ENCODE measurements at regions not wholly inside any gene's neighbourhood (a gene's known extent, or its start where the extent isn't known, plus 50 kb on each side); places are given as distances from the start of the nearest gene placed in this dataset.
"Not testable (repeated sequence)": the region's sequence is repeated elsewhere in the genome, so short reads cannot be mapped to it uniquely, and the experiment has no call there.

DNA sequence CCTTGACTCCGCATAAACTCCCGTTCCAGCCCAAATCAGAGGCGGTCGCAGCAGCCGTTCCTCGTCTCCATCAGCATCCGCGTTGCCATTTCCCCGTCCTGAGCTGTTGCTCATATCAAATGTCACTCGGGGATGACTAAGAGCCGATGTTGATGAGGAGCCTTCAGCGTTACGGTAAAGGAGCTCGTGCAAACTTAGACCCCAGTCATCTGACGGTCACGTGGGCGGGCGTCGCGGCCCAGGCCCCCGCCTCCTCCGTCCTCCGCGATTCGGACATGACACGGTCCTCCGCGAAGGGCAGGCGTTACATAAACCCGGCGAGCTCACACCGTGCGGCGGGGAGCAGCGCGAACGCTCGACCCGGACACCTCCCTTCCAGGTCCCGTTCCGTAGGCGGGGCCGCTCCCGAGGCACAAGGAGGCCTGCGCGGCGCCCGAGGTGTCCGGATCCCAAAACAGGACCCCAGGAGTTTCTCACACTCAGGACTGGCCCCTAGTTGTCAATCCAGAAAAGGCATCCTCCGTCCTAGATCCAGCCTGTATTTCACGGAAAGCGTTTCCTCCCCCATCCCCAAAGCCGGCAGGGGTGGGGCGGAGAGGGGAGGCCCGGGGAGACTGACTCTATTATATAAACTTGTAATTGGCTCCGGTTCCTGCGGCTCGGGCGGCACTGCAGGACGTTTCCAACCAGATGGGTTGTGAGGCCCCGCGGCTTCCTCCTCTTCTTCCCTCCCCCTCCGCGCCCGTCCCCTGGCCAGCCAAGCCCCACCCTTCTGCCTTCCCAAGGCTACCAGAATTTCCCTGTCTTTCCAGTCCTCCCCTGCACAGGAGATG, 100.0 kb upstream of the IGF1R start:
- DNase-seq (ENCODE audit: extremely low spot score, unreplicated experiment) = peak; percentile 75
- H3K4me1 Mint-ChIP-seq (ENCODE audit: unreplicated experiment) = peaks cover 12% of the 10 kb centered on the region
- H3K9me3 Mint-ChIP-seq = no peaks in the 10 kb centered on the region
- peak overlapping the region; percentile 95 for H3K4me3 Mint-ChIP-seq
- H3K27me3 Mint-ChIP-seq = peaks cover 58% of the 10 kb centered on the region
- TF ChIP-seq, protein P1, sequence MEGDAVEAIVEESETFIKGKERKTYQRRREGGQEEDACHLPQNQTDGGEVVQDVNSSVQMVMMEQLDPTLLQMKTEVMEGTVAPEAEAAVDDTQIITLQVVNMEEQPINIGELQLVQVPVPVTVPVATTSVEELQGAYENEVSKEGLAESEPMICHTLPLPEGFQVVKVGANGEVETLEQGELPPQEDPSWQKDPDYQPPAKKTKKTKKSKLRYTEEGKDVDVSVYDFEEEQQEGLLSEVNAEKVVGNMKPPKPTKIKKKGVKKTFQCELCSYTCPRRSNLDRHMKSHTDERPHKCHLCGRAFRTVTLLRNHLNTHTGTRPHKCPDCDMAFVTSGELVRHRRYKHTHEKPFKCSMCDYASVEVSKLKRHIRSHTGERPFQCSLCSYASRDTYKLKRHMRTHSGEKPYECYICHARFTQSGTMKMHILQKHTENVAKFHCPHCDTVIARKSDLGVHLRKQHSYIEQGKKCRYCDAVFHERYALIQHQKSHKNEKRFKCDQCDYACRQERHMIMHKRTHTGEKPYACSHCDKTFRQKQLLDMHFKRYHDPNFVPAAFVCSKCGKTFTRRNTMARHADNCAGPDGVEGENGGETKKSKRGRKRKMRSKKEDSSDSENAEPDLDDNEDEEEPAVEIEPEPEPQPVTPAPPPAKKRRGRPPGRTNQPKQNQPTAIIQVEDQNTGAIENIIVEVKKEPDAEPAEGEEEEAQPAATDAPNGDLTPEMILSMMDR (conservative IDR thresholded peaks at IDR 0.05) = peak; percentile 60
- peak overlapping the region; percentile 86 for H3K27ac Mint-ChIP-seq
- no peaks in the 10 kb centered on the region for H3K36me3 Mint-ChIP-seq

DNA sequence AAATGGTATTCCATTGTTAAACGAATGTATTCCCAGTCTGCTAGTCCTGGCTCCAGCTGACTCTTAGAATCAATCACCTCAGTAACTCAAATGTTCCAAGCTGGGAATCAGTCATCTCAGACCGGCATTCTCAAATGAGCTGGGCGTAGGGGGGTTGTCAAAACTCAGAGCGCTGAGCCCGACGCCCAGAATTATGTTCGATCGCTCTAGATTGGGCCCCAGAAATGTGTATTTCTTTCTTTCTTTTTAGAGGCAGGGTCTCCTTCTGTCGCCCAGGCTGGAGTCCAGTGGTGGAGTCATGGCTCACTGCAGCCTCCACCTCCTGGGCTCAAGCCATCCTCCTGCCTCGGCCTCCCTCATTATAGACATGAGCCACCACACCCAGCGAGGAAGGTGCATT, 99.3 kb upstream of the IGF1R start:
- Mint-ChIP-seq H3K27ac (peak overlapping the region; percentile 86), H3K4me3 (peak overlapping the region; percentile 95), H3K27me3 (peaks cover 61% of the 10 kb centered on the region), H3K36me3 (no peaks in the 10 kb centered on the region), H3K9me3 (no peaks in the 10 kb centered on the region), H3K4me1 (ENCODE audit: unreplicated experiment) (peaks cover 12% of the 10 kb centered on the region)
- no peak for DNase-seq (ENCODE audit: extremely low spot score, unreplicated experiment)
- TF ChIP-seq, protein P1 (conservative IDR thresholded peaks at IDR 0.05) = no peak

DNA sequence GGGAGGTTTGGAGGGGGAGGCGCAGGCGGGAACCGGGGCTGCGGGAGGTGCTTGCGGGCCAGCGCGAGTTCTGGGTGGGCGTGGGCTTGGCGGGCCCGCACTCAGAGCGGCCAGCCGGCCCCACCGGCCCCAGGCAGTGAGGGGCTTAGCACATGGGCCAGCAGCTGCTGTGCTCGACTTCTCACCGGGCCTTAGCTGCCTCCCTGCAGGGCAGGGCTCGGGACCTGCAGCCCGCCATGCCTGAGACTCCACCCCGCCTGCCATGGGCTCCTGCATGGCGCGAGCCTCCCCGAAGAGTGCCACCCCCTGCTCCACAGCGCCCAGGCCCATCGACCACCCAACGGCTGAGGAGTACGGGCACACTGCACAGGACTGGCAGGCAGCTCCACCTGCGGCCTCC, 98.6 kb upstream of the IGF1R start:
- H3K4me3 Mint-ChIP-seq = no peak overlapping the region

GRCh38 chr15:98550363-98550762, 98.0 kb upstream of the IGF1R start:
- H3K4me1 Mint-ChIP-seq (ENCODE audit: unreplicated experiment) = peaks cover 12% of the 10 kb centered on the region
- not testable (repeated sequence) for H3K4me3 Mint-ChIP-seq

More for the DNA sequence above, 98.6 kb upstream of the IGF1R start:
- H3K9me3 Mint-ChIP-seq = no peaks in the 10 kb centered on the region
- H3K4me1 Mint-ChIP-seq (ENCODE audit: unreplicated experiment) = peaks cover 12% of the 10 kb centered on the region
- H3K27ac Mint-ChIP-seq = no peak overlapping the region
- no peaks in the 10 kb centered on the region for H3K36me3 Mint-ChIP-seq
- DNase-seq (ENCODE audit: extremely low spot score, unreplicated experiment) = no peak
- TF ChIP-seq, protein P1 (conservative IDR thresholded peaks at IDR 0.05) = no peak
- peaks cover 66% of the 10 kb centered on the region for H3K27me3 Mint-ChIP-seq

DNA sequence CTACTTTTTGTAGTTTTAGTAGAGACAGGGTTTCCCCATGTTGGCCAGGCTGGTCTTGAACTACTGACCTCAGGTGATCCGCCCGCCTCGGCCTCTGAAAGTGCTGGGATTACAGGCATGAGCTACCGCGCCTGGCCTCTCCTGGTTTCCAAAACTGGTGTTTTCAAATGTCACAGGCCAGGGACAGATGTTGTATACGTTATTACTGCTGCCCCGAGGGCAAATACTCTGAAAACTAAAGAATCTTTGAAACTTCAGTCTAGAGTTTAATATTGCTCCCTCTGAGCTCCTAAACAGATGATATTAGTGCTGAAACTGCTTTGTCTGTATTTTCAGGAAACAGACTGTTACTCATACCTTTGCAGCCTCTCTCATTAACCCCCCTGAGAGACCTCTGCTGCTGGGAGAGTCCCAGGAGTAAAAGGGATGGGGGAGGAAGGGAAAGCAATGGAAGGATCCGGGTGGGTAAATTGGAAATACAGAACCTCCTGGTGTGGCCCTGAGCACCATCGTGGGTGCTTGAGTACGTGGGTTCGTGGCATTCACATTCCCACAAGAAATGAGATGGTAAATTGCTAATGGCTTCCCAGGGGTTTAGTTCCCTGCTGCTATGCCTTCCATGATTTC, 96.3 kb upstream of the IGF1R start:
- DNase-seq (ENCODE audit: extremely low spot score, unreplicated experiment) = no peak
- Mint-ChIP-seq H3K4me1 (ENCODE audit: unreplicated experiment) (peaks cover 12% of the 10 kb centered on the region), H3K9me3 (no peaks in the 10 kb centered on the region), H3K4me3 (no peak overlapping the region), H3K27ac (no peak overlapping the region), H3K36me3 (no peaks in the 10 kb centered on the region), H3K27me3 (peaks cover 56% of the 10 kb centered on the region)
- TF ChIP-seq, protein P1 (conservative IDR thresholded peaks at IDR 0.05) = no peak

More at GRCh38 chr15:98550363-98550762, 98.0 kb upstream of the IGF1R start:
- H3K27me3 Mint-ChIP-seq = peaks cover 66% of the 10 kb centered on the region
- not testable (repeated sequence) for H3K27ac Mint-ChIP-seq; DNase-seq (ENCODE audit: extremely low spot score, unreplicated experiment); H3K9me3 Mint-ChIP-seq; H3K36me3 Mint-ChIP-seq
